DMS153 treated with DMSO at 0.1 percent for 48 hours (cell line): ENCODE measurements at regions not wholly inside any gene's neighbourhood (a gene's known extent, or its start where the extent isn't known, plus 50 kb on each side); places are given as distances from the start of the nearest gene placed in this dataset.

Experiments
- DNase-seq: peaks from one replicate; lab custom pipeline; 2025; ENCODE audit not compliant: unreplicated experiment; lab: John Stamatoyannopoulos, UW

GRCh38 chr13:97901716-97902115 is 51.8 kb upstream of the IPO5 start:
- DNase-seq = no peak
